ENCODE measurements at regions not wholly inside any gene's neighbourhood (a gene's known extent, or its start where the extent isn't known, plus 50 kb on each side); places are given as distances from the start of the nearest gene placed in this dataset.

- Histone ChIP-seq H4K8ac (ENCODE audit: extremely low read depth, insufficient read depth, low read length) (no peak overlapping the region), H3K27me3 (replicated peaks in 1 of 4; ENCODE audit: control insufficient read depth in 3 of 4, extremely low read depth in 1 of 4, insufficient read depth in 3 of 4, low read length in 3 of 4) (no peaks in the 10 kb centered on the region), H3K4me2 (ENCODE audit: insufficient read depth in 1 of 2, low read depth in 2 of 2, low read length in 2 of 2) (no peak overlapping the region), H3K4me1 (replicated peaks in 1 of 4; ENCODE audit: control insufficient read depth in 3 of 4, insufficient read depth in 4 of 4, low read length in 3 of 4) (no peaks in the 10 kb centered on the region), H3K9me3 (ENCODE audit: insufficient read depth in 2 of 2, low read depth in 1 of 2, low read length in 1 of 2) (no peaks in the 10 kb centered on the region), H2BK20ac (ENCODE audit: low read length) (no peak overlapping the region), H2BK120ac (replicated peaks; ENCODE audit: low read depth, low read length) (no peak overlapping the region), H2BK5ac (ENCODE audit: low read depth, low read length) (no peak overlapping the region), H3K23me2 (ENCODE audit: low read depth, low read length) (no peaks in the 10 kb centered on the region), H3K56ac (replicated peaks; ENCODE audit: insufficient read length, low read depth, low read length) (no peak overlapping the region), H2BK15ac (ENCODE audit: low read length) (no peak overlapping the region), H3K4ac (replicated peaks; ENCODE audit: insufficient read length, low read depth, low read length) (no peak overlapping the region), H4K20me1 (replicated peaks in 1 of 2; ENCODE audit: control insufficient read depth in 1 of 2, insufficient read depth in 2 of 2, low read length in 2 of 2) (no peaks in the 10 kb centered on the region), H2BK12ac (ENCODE audit: low read depth, low read length) (no peak overlapping the region), H3K18ac (ENCODE audit: extremely low read depth, low read length) (no peak overlapping the region), H3K4me3 (ENCODE audit: extremely low read depth in 1 of 4, insufficient read depth in 2 of 4, low read depth in 3 of 4, low read length in 4 of 4) (no peak overlapping the region), H3K14ac (ENCODE audit: insufficient read length) (no peak overlapping the region), H3K9ac (replicated peaks in 1 of 4; ENCODE audit: extremely low read depth in 1 of 4, low read depth in 3 of 4, low read length in 3 of 4) (no peak overlapping the region), H2AFZ (ENCODE audit: low read length) (no peak overlapping the region), H3K79me1 (ENCODE audit: low read depth, low read length) (no peaks in the 10 kb centered on the region), H3K36me3 (ENCODE audit: control insufficient read depth in 2 of 4, insufficient read depth in 4 of 4, low read length in 3 of 4) (no peaks in the 10 kb centered on the region), H4K91ac (replicated peaks; ENCODE audit: insufficient read length, low read length) (no peak overlapping the region), H2AK5ac (ENCODE audit: low read depth, low read length) (no peak overlapping the region), H3K23ac (ENCODE audit: insufficient read length) (no peak overlapping the region), H3K27ac (ENCODE audit: low read depth, low read length) (no peak overlapping the region), H4K5ac (ENCODE audit: insufficient read length, low read depth, low read length) (no peak overlapping the region), H3K79me2 (ENCODE audit: control insufficient read depth in 1 of 2, insufficient read depth in 2 of 2, low read length in 2 of 2) (no peaks in the 10 kb centered on the region)
- 85% methylated on average over 4 of the region's 4 CpGs; no CpG with 5 or more reads in 1 of the 2 experiments for WGBS, 2 experiments (ENCODE audit: extremely low coverage in 1 of 2, insufficient coverage in 1 of 2, insufficient read length in 1 of 2, insufficient replicate concordance in 2 of 2, low coverage in 1 of 2, low lambda C conversion rate in 2 of 2, missing lambda C conversion rate in 1 of 2)
- FAIRE-seq (no peak), DNase-seq (ENCODE audit: low read depth in 1 of 2, low spot score in 2 of 2) (no peak)
- ChIA-PET POLR2A (ENCODE audit: partially characterized antibody) (no interaction called here), CTCF (ENCODE audit: partially characterized antibody) (no interaction called here)
- TF ChIP-seq BCL11A (IDR thresholded peaks at IDR 0.05; ENCODE audit: low read depth in 2 of 2, low read length in 2 of 2) (no peak), RAD21 (IDR thresholded peaks at IDR 0.05 in 1 of 2, conservative IDR thresholded peaks at IDR 0.05 in 1 of 2; ENCODE audit: low read depth in 2 of 2, low read length in 2 of 2) (no peak), POLR2A (IDR thresholded peaks at IDR 0.05; ENCODE audit: control extremely low read depth in 1 of 2, low read depth in 2 of 2, low read length in 2 of 2) (no peak), SP2 (IDR thresholded peaks at IDR 0.05; ENCODE audit: low read length) (no peak), TCF12 (IDR thresholded peaks at IDR 0.05; ENCODE audit: low read depth, low read length) (no peak)
These were observed 57.1 kb upstream of the NPFFR2 start for GRCh38 chr4:71974681-71975080.
